GM12878 (cell line): ENCODE measurements at regions not wholly inside any gene's neighbourhood (a gene's known extent, or its start where the extent isn't known, plus 50 kb on each side); places are given as distances from the start of the nearest gene placed in this dataset.

Experiments
- ATAC-seq: fragments of 200-7000 bp; cut with Tn5 transposase; 3 replicates; pipeline ENCODE4 v1.9.1; 2020; ENCODE audit warnings: mild to moderate bottlenecking, moderate library complexity
- BruUV-seq: library from RNA; stranded (reverse); fragments of 400-500 nt; replicated peaks from 2 replicates; lab custom pipeline; 2021; lab: Mats Ljungman, UMichigan
- CTCF ChIA-PET: fragments of 300-600 bp; sonication (Branson Sonifier 250); formaldehyde crosslinking; extraction: SDS; loops from one replicate; lab custom pipeline; 2021; ENCODE audit warnings: inconsistent platforms; lab: Yijun Ruan, JAX
- POLR2A ChIA-PET: fragments of 350-600 bp; formaldehyde crosslinking; extraction: SDS; loops from one replicate; lab custom pipeline; 2021; ENCODE audit warnings: inconsistent platforms; lab: Charles Lee
- RAD21 ChIA-PET: fragments of 300-600 bp; sonication (Branson Sonifier 250); formaldehyde crosslinking; loops from one replicate; lab custom pipeline; 2023; ENCODE audit warnings: antibody characterized with exemption; ENCODE audit not compliant: unreplicated experiment; lab: Charles Lee
- SMC1A ChIA-PET: fragments of 300-600 bp; sonication (Branson Sonifier 250); formaldehyde crosslinking; loops from one replicate; lab custom pipeline; 2023; ENCODE audit not compliant: unreplicated experiment, uncharacterized antibody; lab: Charles Lee
- DNase-seq: peaks from one replicate; pipeline ENCODE4 v3.0.0-alpha.2; 2011; ENCODE audit warnings: low read depth, low spot score
- FAIRE-seq: peaks from 3 replicates; lab custom pipeline; 2011; peaks lifted over from hg19 to GRCh38; lab: Jason Lieb, UNC
- H2AFZ ChIP-seq: 2 replicates; pipeline ENCODE4 v1.6.0; 2011; ENCODE audit warnings: low read depth, low read length, control low read depth; ENCODE audit not compliant: control insufficient read depth
- H3K27ac ChIP-seq: 2 replicates; pipeline ENCODE4 v1.5.1; 2011; ENCODE audit warnings: control low read depth; ENCODE audit not compliant: control insufficient read depth, insufficient read depth
- H3K27me3 ChIP-seq, 2 experiments: replicated peaks in 1 of 2; 2 replicates each; pipeline versions ENCODE4 v1.6.0 to v1.6.1; 2011; ENCODE audit warnings: low read length in 1 of 2; ENCODE audit not compliant: control insufficient read depth in 2 of 2, insufficient read depth in 2 of 2
- H3K36me3 ChIP-seq, 2 experiments: 2 replicates each; pipeline ENCODE4 v1.5.1; 2011; ENCODE audit warnings: low read length in 1 of 2; ENCODE audit not compliant: control insufficient read depth in 2 of 2, insufficient read depth in 2 of 2
- H3K4me1 ChIP-seq: 2 replicates; pipeline ENCODE4 v1.6.1; 2011; ENCODE audit warnings: mild to moderate bottlenecking, low read length, moderate library complexity, mixed read lengths; ENCODE audit not compliant: control insufficient read depth, insufficient read depth
- H3K4me2 ChIP-seq: 2 replicates; pipeline ENCODE4 v1.6.0; 2011; ENCODE audit warnings: control low read depth; ENCODE audit not compliant: control insufficient read depth, insufficient read depth
- H3K4me3 ChIP-seq: fragments of 200-600 bp; sonication (generic); 2 replicates; pipeline ENCODE4 v1.5.1; 2016
- H3K79me2 ChIP-seq: 2 replicates; pipeline ENCODE4 v1.6.0; 2011; ENCODE audit warnings: low read length; ENCODE audit not compliant: control insufficient read depth, insufficient read depth
- H3K9ac ChIP-seq: 2 replicates; pipeline ENCODE4 v1.8.0; 2011; ENCODE audit warnings: low read length, control low read depth, mixed read lengths; ENCODE audit not compliant: control insufficient read depth, insufficient read depth
- H3K9me3 ChIP-seq: replicated peaks from 3 replicates; pipeline ENCODE4 v1.5.1; 2011; ENCODE audit warnings: mild to moderate bottlenecking, low read length; ENCODE audit not compliant: control insufficient read depth, insufficient read depth
- H4K20me1 ChIP-seq: 2 replicates; pipeline ENCODE4 v1.6.0; 2011; ENCODE audit not compliant: control insufficient read depth, insufficient read depth
- ETV6 ChIP-seq, 2 experiments: fragments of 450-650 bp in 1 of 2; IDR thresholded peaks in 1 of 2; conservative IDR thresholded peaks in 1 of 2; 2 replicates each; pipeline ENCODE4 v1.6.1; 2014; ENCODE audit warnings: antibody characterized with exemption in 1 of 2, borderline replicate concordance in 1 of 2, low read depth in 1 of 2, mild to moderate bottlenecking in 1 of 2, moderate library complexity in 1 of 2
- IRF4 ChIP-seq: IDR thresholded peaks from 2 replicates; pipeline ENCODE4 v1.6.1; 2011; ENCODE audit warnings: low read depth, low read length
- MEF2B ChIP-seq: fragments of 450-650 bp; IDR thresholded peaks from 2 replicates; pipeline ENCODE4 v1.6.1; 2018; ENCODE audit warnings: mild to moderate bottlenecking, moderate library complexity; ENCODE audit not compliant: partially characterized antibody, poor library complexity, severe bottlenecking
- NR2C2 ChIP-seq: IDR thresholded peaks from 2 replicates; pipeline ENCODE4 v1.6.1; 2011; ENCODE audit warnings: borderline replicate concordance, low read depth; ENCODE audit not compliant: control insufficient read depth, insufficient read length
- NRF1 ChIP-seq: conservative IDR thresholded peaks from 2 replicates; pipeline ENCODE4 v1.6.1; 2011; ENCODE audit warnings: mild to moderate bottlenecking, low read depth, low read length, improper control_type of control experiment
- REST ChIP-seq: IDR thresholded peaks from 2 replicates; pipeline ENCODE4 v1.6.1; 2012; ENCODE audit warnings: mild to moderate bottlenecking, low read depth, low read length
- SREBF1 ChIP-seq: IDR thresholded peaks from 2 replicates; pipeline ENCODE4 v1.6.1; 2012; ENCODE audit warnings: mild to moderate bottlenecking, low read length
- SUZ12 ChIP-seq: fragments of 200-600 bp; sonication (generic); IDR thresholded peaks from one replicate; pipeline ENCODE4 v1.6.1; 2018; ENCODE audit warnings: antibody characterized with exemption, mild to moderate bottlenecking; ENCODE audit not compliant: unreplicated experiment
- TAF1 ChIP-seq: IDR thresholded peaks from 2 replicates; pipeline ENCODE4 v1.6.1; 2011; ENCODE audit warnings: mild to moderate bottlenecking, low read depth, low read length, borderline replicate concordance
- ZSCAN29 ChIP-seq: fragments of 450-650 bp; IDR thresholded peaks from 2 replicates; pipeline ENCODE4 v1.6.1; 2017; ENCODE audit warnings: mild to moderate bottlenecking, moderate library complexity
- WGBS: methylation state at CpG from one replicate; pipeline ENCODE4 v1.1.6; 2016; ENCODE audit warnings: low lambda C conversion rate; ENCODE audit not compliant: insufficient replicate concordance, insufficient coverage; ENCODE audit errors: missing lambda C conversion rate; 5-methylcytosine and 5-hydroxymethylcytosine counted together
- in situ Hi-C: fragments of 300-500 bp; cut with MboI; formaldehyde crosslinking; loops from 9 replicates; pipeline ENCODE4 v1.14.3; 2018; ENCODE audit warnings: mixed read lengths
- intact Hi-C: fragments of 100-400 bp; cut with micrococcal nuclease; formaldehyde crosslinking; loops from one replicate; pipeline ENCODE4 v1.14.2; 2022; ENCODE audit not compliant: unreplicated experiment
- TF ChIP-seq, protein P1 (sequence below): fragments of 450-650 bp; formaldehyde crosslinking; IDR thresholded peaks from 2 replicates; pipeline ENCODE4 v1.5.0; 2022; ENCODE audit warnings: mild to moderate bottlenecking, missing genetic modification characterization
- TF ChIP-seq, protein P2 (sequence below): IDR thresholded peaks from 2 replicates; pipeline ENCODE4 v1.6.1; 2012; ENCODE audit warnings: low read length, inconsistent platforms

GRCh38 chr1:14443164-14443787 lies 155.2 kb upstream of the KAZN start:
- ChIA-PET POLR2A (no interaction called here), SMC1A (no interaction called here), RAD21 (no interaction called here), CTCF (no interaction called here)
- DNase-seq (no peak), ATAC-seq (no peak), FAIRE-seq (no peak)
- BruUV-seq, result no TSS peak
- no peaks in the 10 kb centered on the region for H4K20me1 ChIP-seq
- H2AFZ ChIP-seq, result no peak overlapping the region
- no peaks in the 10 kb centered on the region; a peak in 1 of 4 replicates for H3K27me3 ChIP-seq
- no peak overlapping the region for H3K4me3 ChIP-seq
- no peak overlapping the region for H3K27ac ChIP-seq
- H3K4me2 ChIP-seq, result no peak overlapping the region
- H3K9me3 ChIP-seq, result no peaks in the 10 kb centered on the region; the same call in 2 of the 3 replicates
- no peak overlapping the region for H3K9ac ChIP-seq
- no peaks in the 10 kb centered on the region for H3K4me1 ChIP-seq
- no peaks in the 10 kb centered on the region for H3K79me2 ChIP-seq
- in situ Hi-C loops (no loop called here), intact Hi-C loops (no loop called here)
- no peaks in the 10 kb centered on the region for H3K36me3 ChIP-seq
- 1% methylated on average over 4 of the region's 4 CpGs for WGBS
- TF ChIP-seq, protein P1, sequence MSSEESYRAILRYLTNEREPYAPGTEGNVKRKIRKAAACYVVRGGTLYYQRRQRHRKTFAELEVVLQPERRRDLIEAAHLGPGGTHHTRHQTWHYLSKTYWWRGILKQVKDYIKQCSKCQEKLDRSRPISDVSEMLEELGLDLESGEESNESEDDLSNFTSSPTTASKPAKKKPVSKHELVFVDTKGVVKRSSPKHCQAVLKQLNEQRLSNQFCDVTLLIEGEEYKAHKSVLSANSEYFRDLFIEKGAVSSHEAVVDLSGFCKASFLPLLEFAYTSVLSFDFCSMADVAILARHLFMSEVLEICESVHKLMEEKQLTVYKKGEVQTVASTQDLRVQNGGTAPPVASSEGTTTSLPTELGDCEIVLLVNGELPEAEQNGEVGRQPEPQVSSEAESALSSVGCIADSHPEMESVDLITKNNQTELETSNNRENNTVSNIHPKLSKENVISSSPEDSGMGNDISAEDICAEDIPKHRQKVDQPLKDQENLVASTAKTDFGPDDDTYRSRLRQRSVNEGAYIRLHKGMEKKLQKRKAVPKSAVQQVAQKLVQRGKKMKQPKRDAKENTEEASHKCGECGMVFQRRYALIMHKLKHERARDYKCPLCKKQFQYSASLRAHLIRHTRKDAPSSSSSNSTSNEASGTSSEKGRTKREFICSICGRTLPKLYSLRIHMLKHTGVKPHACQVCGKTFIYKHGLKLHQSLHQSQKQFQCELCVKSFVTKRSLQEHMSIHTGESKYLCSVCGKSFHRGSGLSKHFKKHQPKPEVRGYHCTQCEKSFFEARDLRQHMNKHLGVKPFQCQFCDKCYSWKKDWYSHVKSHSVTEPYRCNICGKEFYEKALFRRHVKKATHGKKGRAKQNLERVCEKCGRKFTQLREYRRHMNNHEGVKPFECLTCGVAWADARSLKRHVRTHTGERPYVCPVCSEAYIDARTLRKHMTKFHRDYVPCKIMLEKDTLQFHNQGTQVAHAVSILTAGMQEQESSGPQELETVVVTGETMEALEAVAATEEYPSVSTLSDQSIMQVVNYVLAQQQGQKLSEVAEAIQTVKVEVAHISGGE (CRISPR knock-in tag), result no peak
- TF ChIP-seq ETV6 (conservative IDR thresholded peaks at IDR 0.05 in 1 of 2, IDR thresholded peaks at IDR 0.05 in 1 of 2; ENCODE audit: borderline replicate concordance in 1 of 2, low read depth in 1 of 2) (no peak), IRF4 (no peak), ZSCAN29 (no peak), NRF1 (no peak), TAF1 (no peak), MEF2B (no peak), SUZ12 (no peak), REST (no peak), SREBF1 (no peak), NR2C2 (no peak)
- TF ChIP-seq, protein P2, sequence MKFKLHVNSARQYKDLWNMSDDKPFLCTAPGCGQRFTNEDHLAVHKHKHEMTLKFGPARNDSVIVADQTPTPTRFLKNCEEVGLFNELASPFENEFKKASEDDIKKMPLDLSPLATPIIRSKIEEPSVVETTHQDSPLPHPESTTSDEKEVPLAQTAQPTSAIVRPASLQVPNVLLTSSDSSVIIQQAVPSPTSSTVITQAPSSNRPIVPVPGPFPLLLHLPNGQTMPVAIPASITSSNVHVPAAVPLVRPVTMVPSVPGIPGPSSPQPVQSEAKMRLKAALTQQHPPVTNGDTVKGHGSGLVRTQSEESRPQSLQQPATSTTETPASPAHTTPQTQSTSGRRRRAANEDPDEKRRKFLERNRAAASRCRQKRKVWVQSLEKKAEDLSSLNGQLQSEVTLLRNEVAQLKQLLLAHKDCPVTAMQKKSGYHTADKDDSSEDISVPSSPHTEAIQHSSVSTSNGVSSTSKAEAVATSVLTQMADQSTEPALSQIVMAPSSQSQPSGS, result no peak
